BJ (cell line): ENCODE measurements at regions not wholly inside any gene's neighbourhood (a gene's known extent, or its start where the extent isn't known, plus 50 kb on each side); places are given as distances from the start of the nearest gene placed in this dataset.

Experiments
- CTCF ChIA-PET: fragments of 350-600 bp; formaldehyde crosslinking; extraction: SDS; loops from one replicate; lab custom pipeline; 2021; ENCODE audit warnings: antibody characterized with exemption, inconsistent platforms; lab: Yijun Ruan, JAX
- POLR2A ChIA-PET: fragments of 300-600 bp; sonication (Branson Sonifier 250); formaldehyde crosslinking; extraction: SDS; loops from one replicate; lab custom pipeline; 2021; ENCODE audit warnings: antibody characterized with exemption; lab: Charles Lee
- DNase-seq: peaks from one replicate; pipeline ENCODE4 v3.0.0-alpha.2; 2011; ENCODE audit warnings: low read depth
- H3K27me3 ChIP-seq: 2 replicates; pipeline ENCODE4 v1.6.0; 2011; ENCODE audit warnings: low read length; ENCODE audit not compliant: control insufficient read depth, insufficient read depth
- H3K36me3 ChIP-seq: 2 replicates; pipeline ENCODE4 v1.5.1; 2011; ENCODE audit warnings: low read length; ENCODE audit not compliant: control insufficient read depth, insufficient read depth
- H3K4me3 ChIP-seq: 2 replicates; pipeline ENCODE4 v1.5.1; 2011; ENCODE audit warnings: low read depth, mild to moderate bottlenecking, control low read depth, low read length
- TF ChIP-seq, protein P1 (sequence below): IDR thresholded peaks from 2 replicates; pipeline ENCODE4 v1.5.1; 2011; ENCODE audit warnings: low read depth, mild to moderate bottlenecking, control low read depth, inconsistent platforms, low read length, moderate library complexity; ENCODE audit not compliant: insufficient read depth

DNA sequence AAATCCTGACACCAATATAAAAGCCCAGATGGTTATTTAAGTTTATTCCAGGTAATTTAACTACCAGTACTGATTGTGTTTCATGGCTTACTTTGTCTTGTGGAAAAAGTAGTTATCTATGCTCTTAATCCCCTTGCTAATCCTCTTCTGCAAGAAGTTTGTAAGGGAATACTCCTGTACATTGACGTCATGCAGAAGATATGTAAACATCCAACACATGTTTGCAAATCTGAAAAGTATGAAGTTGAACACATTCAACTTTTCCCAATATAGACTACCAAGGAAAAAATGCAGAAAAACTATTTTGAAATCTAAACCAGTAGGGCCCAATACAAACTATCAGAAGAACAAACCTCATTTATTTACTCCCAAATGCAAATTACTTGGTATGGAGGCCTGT is 56.3 kb upstream of the ELL2 start:
- Histone ChIP-seq H3K27me3 (no peaks in the 10 kb centered on the region), H3K36me3 (no peaks in the 10 kb centered on the region), H3K4me3 (no peak overlapping the region)
- peak; percentile 74 for DNase-seq
- ChIA-PET POLR2A (no interaction called here), CTCF (no interaction called here)
- TF ChIP-seq, protein P1, sequence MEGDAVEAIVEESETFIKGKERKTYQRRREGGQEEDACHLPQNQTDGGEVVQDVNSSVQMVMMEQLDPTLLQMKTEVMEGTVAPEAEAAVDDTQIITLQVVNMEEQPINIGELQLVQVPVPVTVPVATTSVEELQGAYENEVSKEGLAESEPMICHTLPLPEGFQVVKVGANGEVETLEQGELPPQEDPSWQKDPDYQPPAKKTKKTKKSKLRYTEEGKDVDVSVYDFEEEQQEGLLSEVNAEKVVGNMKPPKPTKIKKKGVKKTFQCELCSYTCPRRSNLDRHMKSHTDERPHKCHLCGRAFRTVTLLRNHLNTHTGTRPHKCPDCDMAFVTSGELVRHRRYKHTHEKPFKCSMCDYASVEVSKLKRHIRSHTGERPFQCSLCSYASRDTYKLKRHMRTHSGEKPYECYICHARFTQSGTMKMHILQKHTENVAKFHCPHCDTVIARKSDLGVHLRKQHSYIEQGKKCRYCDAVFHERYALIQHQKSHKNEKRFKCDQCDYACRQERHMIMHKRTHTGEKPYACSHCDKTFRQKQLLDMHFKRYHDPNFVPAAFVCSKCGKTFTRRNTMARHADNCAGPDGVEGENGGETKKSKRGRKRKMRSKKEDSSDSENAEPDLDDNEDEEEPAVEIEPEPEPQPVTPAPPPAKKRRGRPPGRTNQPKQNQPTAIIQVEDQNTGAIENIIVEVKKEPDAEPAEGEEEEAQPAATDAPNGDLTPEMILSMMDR: no peak

DNA sequence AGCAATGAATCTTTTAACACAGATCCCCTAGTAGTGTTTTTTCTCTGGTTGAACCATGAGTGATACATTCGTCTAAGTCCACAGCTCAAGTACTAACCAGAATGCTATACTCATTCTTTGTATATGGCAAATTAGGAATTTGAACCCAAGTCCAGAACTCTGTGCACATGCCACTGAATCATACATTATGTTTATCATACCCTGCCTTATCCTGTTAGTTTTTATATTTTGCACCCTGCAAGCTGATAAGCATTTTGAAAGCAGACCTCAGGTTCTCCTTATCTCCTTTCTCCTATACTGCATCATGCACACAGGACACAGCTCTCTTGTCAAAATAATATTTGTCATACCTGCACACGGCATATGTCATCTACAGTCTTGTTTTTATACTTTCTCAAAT is 54.6 kb upstream of the ELL2 start:
- ChIA-PET CTCF (interaction anchor here (0.7 to 1.1 kb wide), 2 partner anchors 9 to 32 kb away, joined by 4 read pairs; no protein-coding TSS in a partner anchor), POLR2A (no interaction called here)

DNA sequence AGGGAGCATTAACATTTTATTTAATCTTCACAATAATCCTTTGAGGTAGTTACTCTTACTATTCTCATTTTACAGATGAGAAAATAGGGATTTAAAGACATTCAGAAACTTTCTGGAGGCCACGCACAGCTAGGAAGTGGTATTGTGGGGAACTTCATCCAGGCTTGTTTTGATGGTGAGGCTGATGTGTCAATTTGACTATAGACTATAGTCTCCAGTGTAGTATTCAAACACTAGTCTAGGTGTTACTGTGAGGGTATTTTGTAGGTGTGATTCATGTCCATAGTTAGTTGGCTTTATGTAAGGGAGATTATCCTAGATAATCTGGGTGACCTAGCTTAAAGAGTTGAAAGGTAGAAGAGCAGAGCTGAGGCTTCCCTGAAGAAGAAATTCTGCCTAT is 54.1 kb upstream of the ELL2 start:
- DNase-seq: no peak
- CTCF ChIA-PET: interaction anchor here (0.6 to 1.1 kb wide), 3 partner anchors 9 to 309 kb away, joined by 3 to 4 read pairs (median 4); no protein-coding TSS in a partner anchor
- POLR2A ChIA-PET: no interaction called here
- TF ChIP-seq, protein P1: no peak
- Histone ChIP-seq H3K4me3 (no peak overlapping the region), H3K36me3 (no peaks in the 10 kb centered on the region), H3K27me3 (no peaks in the 10 kb centered on the region)

More for the DNA sequence above, 54.6 kb upstream of the ELL2 start:
- TF ChIP-seq, protein P1: no peak
- DNase-seq: no peak
- no peaks in the 10 kb centered on the region for H3K36me3 ChIP-seq
- no peaks in the 10 kb centered on the region for H3K27me3 ChIP-seq
- H3K4me3 ChIP-seq: no peak overlapping the region

DNA sequence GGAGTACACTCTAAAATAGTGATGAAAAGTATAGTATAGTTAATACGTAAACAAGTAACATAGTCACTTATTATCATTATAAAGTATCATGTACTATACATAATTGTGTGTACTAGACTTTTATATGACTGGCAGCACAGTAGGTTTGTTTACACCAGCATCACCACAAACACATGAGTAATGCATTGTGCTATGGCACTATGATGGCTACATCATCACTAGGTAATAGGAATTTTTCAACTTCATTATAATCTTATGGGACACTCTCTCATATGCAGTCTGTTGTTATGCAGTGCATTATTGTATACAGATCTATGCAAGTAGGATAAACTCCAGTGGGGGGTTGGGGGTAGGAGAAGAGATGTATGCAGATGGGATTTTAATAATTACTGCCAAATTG is 52.7 kb upstream of the ELL2 start:
- no peaks in the 10 kb centered on the region for H3K36me3 ChIP-seq
- H3K4me3 ChIP-seq: no peak overlapping the region
- no peak for DNase-seq
- no peaks in the 10 kb centered on the region for H3K27me3 ChIP-seq
- CTCF ChIA-PET: interaction anchor here (0.7 kb wide), 1 partner anchor 19 kb away, joined by 3 read pairs; no protein-coding TSS in a partner anchor
- TF ChIP-seq, protein P1: no peak
- POLR2A ChIA-PET: no interaction called here

DNA sequence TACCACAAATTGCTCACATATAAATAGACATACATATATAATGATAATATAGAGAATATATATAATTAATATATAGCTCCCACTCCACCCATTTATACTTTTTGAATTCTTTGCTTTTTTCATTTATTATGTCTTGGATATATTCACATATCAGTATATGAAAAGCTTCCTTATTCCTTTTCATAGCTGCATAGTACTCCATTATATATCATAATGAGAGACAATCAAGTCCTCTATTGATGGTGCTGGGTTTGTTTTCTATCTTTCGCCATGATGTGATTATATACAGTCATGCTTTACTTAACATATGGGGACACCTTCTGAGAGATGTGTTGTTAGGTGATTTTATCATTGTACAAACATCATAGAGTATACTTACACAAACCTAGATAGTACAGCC is 51.6 kb upstream of the ELL2 start:
- POLR2A ChIA-PET: no interaction called here
- TF ChIP-seq, protein P1: no peak
- CTCF ChIA-PET: interaction anchor here (0.6 kb wide), 1 partner anchor 953 kb away, joined by 3 read pairs; no protein-coding TSS in a partner anchor
- H3K4me3 ChIP-seq: no peak overlapping the region
- no peak for DNase-seq
- H3K36me3 ChIP-seq: no peaks in the 10 kb centered on the region
- H3K27me3 ChIP-seq: no peaks in the 10 kb centered on the region
